ENCODE measurements at regions not wholly inside any gene's neighbourhood (a gene's known extent, or its start where the extent isn't known, plus 50 kb on each side); places are given as distances from the start of the nearest gene placed in this dataset.

- Histone ChIP-seq H4K20me1 (replicated peaks; ENCODE audit: control insufficient read depth, insufficient read depth, low read length) (no peaks in the 10 kb centered on the region), H3K4me1 (replicated peaks in 1 of 2; ENCODE audit: control insufficient read depth in 2 of 2, insufficient read depth in 2 of 2, low read length in 2 of 2) (no peaks in the 10 kb centered on the region), H3K36me3 (ENCODE audit: control insufficient read depth, insufficient read depth, low read length) (no peaks in the 10 kb centered on the region), H3K9me1 (ENCODE audit: control insufficient read depth, insufficient read depth, low read length) (no peaks in the 10 kb centered on the region), H3K4me2 (ENCODE audit: insufficient read depth, low read length) (no peak overlapping the region), H3K79me2 (ENCODE audit: control insufficient read depth, insufficient read depth, low read length) (no peaks in the 10 kb centered on the region), H3K9me3 (replicated peaks; ENCODE audit: control insufficient read depth, insufficient read depth, low read depth, low read length) (no peaks in the 10 kb centered on the region; the same call in 1 of the 2 replicates), H3K4me3 (no peak overlapping the region), H3K27ac (ENCODE audit: extremely low read depth, low read depth, low read length) (no peak overlapping the region), H3K27me3 (ENCODE audit: control insufficient read depth in 2 of 2, insufficient read depth in 2 of 2, low read length in 2 of 2) (no peaks in the 10 kb centered on the region), H2AFZ (ENCODE audit: low read depth, low read length) (no peak overlapping the region), H3K9ac (ENCODE audit: insufficient read depth in 1 of 2, low read depth in 2 of 2, low read length in 2 of 2) (no peak overlapping the region)
- TF ChIP-seq THRAP3 (IDR thresholded peaks at IDR 0.05; ENCODE audit: borderline replicate concordance) (no peak), ZNF23 (CRISPR knock-in tag; IDR thresholded peaks at IDR 0.05) (no peak), SNAPC5 (CRISPR knock-in tag; IDR thresholded peaks at IDR 0.05) (no peak), HDAC2 (IDR thresholded peaks at IDR 0.05) (no peak), USF1 (CRISPR knock-in tag; IDR thresholded peaks at IDR 0.05) (no peak), ELK3 (CRISPR knock-in tag; IDR thresholded peaks at IDR 0.05) (no peak), RAD21 (CRISPR knock-in tag; conservative IDR thresholded peaks at IDR 0.05 in 1 of 2, IDR thresholded peaks at IDR 0.05 in 1 of 2) (no peak), BRCA1 (IDR thresholded peaks at IDR 0.05) (no peak), BRCA1 (CRISPR knock-in tag; IDR thresholded peaks at IDR 0.05) (no peak), SETDB1 (IDR thresholded peaks at IDR 0.05; ENCODE audit: low read length) (no peak), SNRNP70 (optimal IDR thresholded peaks at IDR 0.05; ENCODE audit: low read depth, low read length) (no peak), RAD51 (IDR thresholded peaks at IDR 0.05; ENCODE audit: borderline replicate concordance, low read depth) (no peak), ARID2 (IDR thresholded peaks at IDR 0.05) (no peak), NFE2 (IDR thresholded peaks at IDR 0.05; ENCODE audit: low read depth) (no peak), POLR2A (conservative IDR thresholded peaks at IDR 0.05) (no peak), TAF1 (IDR thresholded peaks at IDR 0.05; ENCODE audit: control insufficient read depth, extremely low read depth, insufficient read depth, low read length, severe bottlenecking) (no peak), E2F1 (CRISPR knock-in tag; IDR thresholded peaks at IDR 0.05) (no peak), KAT2B (IDR thresholded peaks at IDR 0.05; ENCODE audit: low read depth, low read length) (no peak)
- BruUV-seq (replicated peaks) = no TSS peak
- FAIRE-seq (no peak), ATAC-seq (no peak), DNase-seq (ENCODE audit: extremely low read depth in 1 of 4, low spot score in 3 of 4) (no peak)
- intact Hi-C loops (cut with micrococcal nuclease) (no loop called here), in situ Hi-C loops (cut with MboI) (no loop called here)
- WGBS (ENCODE audit: insufficient coverage, low coverage, missing lambda C conversion rate) = 0% methylated on average over 1 of the region's 1 CpG
- ChIA-PET POLR2A (no interaction called here), CTCF (ENCODE audit: low intra/inter-chr PET ratio) (no interaction called here)
Observed at GRCh38 chr5:35371951-35372426, 141.7 kb upstream of the PRLR start.
